Urinary bladder (tissue), 3 donors: ENCODE measurements at regions not wholly inside any gene's neighbourhood (a gene's known extent, or its start where the extent isn't known, plus 50 kb on each side); places are given as distances from the start of the nearest gene placed in this dataset.

Source experiments
- DNase-seq: peaks from one replicate; pipeline ENCODE4 v3.0.0-alpha.2; 2015; ENCODE audit errors: extremely low spot score
- H3K27ac ChIP-seq: one replicate; pipeline ENCODE4 v1.5.1; 2013; ENCODE audit warnings: low read depth, mild to moderate bottlenecking, moderate library complexity
- H3K36me3 ChIP-seq: one replicate; pipeline ENCODE4 v1.6.1; 2013; ENCODE audit warnings: mild to moderate bottlenecking, moderate library complexity; ENCODE audit not compliant: insufficient read depth
- H3K4me1 ChIP-seq: one replicate; pipeline ENCODE4 v1.6.1; 2013; ENCODE audit warnings: mild to moderate bottlenecking, moderate library complexity; ENCODE audit not compliant: insufficient read depth
- H3K4me3 ChIP-seq: one replicate; pipeline ENCODE4 v1.5.1; 2013; ENCODE audit warnings: low read depth, low read length
- WGBS: extraction: QIAGEN DNeasy Blood & Tissue Kit; methylation state at CpG from one replicate; pipeline ENCODE4 v1.1.7; 2013; 5-methylcytosine and 5-hydroxymethylcytosine counted together
- donor health status: healthy with polysubstance abuse.
- donor health status: healthy.

DNA sequence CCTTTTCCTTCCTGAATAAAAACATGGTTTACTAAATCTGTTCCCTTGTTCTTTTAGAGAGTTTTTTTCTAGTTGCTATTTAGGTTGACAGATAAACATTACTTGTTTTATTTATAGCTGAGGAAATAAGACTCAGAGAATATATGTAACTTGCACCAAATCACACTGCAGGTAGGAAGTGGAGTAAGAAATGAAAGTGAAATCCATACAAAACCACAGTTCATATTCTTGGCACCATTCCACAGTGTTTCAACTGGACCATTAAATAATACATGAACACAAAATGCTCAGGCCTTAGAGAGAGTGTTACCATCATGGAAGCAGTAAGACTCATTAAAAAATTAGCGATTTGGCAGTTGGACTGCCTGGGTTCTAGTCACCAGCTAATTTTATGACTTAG lies 326.9 kb upstream of the SLIT2 start:
- WGBS, result 95% methylated on average over 1 of the region's 1 CpG
- DNase-seq, result no peak
- H3K4me1 ChIP-seq, result no peaks in the 10 kb centered on the region
- no peak overlapping the region for H3K4me3 ChIP-seq
- H3K27ac ChIP-seq, result no peak overlapping the region
- no peaks in the 10 kb centered on the region for H3K36me3 ChIP-seq

DNA sequence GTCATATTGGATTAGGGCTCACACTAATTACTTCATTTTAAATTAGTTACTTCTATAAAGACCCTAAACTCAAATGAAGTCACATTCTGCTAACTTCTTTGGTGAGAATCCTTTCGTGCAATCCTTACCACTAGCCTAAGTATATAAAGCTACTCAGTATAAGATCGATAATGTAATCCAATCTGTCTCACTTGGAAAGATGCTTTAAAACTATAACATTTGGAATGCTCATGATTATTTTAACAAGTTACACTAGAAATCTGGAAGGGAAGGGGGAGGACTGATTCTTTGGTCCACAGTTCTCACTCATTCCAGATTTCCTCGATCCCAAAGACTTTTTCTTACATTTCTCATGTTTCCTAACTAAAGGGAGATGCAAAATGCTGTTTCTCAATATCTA lies 336.4 kb upstream of the SLIT2 start:
- Histone ChIP-seq H3K4me1 (no peaks in the 10 kb centered on the region), H3K4me3 (no peak overlapping the region), H3K36me3 (no peaks in the 10 kb centered on the region), H3K27ac (no peak overlapping the region)
- DNase-seq, result no peak
- WGBS, result 95% methylated on average over 3 of the region's 3 CpGs

DNA sequence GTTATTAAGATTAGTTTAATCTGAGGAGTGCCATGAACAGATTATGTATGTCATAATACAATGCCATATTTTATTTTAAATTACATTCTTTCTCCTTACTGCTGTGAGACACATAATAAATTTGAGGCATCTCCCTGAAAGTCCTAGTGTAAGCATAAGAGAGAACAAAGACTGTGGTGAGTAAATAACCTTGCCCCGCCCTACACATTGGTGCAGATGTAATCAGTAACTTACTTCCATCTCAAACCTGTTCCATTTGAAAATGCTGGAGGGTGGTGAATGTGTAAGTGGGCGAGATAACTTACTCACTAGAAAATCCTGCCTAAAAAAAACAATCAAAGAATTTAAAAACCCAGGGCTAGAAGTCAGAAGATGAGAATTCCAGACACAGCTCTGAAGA lies 338.1 kb upstream of the SLIT2 start:
- H3K4me3 ChIP-seq, result no peak overlapping the region
- no peak for DNase-seq
- no peaks in the 10 kb centered on the region for H3K4me1 ChIP-seq
- H3K36me3 ChIP-seq, result no peaks in the 10 kb centered on the region
- no peak overlapping the region for H3K27ac ChIP-seq
- WGBS, result 78% methylated on average over 2 of the region's 2 CpGs

DNA sequence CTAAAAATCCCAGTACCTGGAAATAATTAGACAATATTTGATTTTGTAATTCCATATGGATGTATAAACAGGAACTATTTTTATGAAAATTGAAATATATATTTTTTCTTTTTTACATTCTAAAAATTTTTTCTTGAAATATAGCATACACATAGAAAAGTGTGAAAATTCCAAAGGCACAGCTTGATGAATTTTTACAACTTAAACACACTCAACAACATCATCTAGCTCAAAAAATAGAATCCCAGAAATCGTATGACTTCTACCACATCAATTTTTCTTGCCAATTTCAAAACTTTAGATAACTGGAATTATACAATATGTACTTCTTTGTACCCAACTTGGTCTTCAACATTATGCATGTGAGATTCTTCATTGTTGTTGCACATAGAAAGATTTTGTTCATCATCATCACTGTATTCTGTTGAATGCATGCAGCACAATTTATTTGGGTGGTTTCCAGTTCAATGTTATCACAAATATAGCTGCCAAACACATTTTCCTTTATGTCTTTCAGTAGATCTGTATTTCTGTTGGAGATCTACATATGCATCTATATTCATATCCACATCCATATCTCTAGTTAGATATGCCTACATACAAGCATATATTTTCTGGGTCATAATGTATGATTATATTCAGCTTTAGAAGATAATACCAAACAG lies 340.7 kb upstream of the SLIT2 start:
- no peak for DNase-seq
- WGBS, result 92% methylated on average over 1 of the region's 1 CpG
- no peaks in the 10 kb centered on the region for H3K36me3 ChIP-seq
- H3K27ac ChIP-seq, result no peak overlapping the region
- no peaks in the 10 kb centered on the region for H3K4me1 ChIP-seq
- no peak overlapping the region for H3K4me3 ChIP-seq

DNA sequence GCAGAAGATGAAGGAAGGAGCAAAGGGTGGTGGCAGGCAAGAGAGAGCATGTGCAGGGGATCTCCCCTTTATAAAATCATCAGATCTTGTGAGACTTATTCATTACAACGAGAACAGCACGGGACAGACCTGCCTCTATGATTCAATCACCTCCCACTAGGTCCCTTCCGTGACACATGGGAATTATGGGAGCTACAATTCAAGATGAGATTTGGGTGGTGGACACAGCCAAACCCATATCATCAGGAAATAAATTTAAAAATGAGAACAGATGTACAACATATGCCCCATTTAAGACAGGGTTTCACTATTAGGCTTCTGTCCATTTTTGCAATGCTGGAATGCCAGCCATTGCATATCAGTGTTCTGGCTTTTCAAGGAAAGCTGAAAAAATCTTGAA lies 346.7 kb upstream of the SLIT2 start:
- Histone ChIP-seq H3K4me1 (no peaks in the 10 kb centered on the region), H3K36me3 (no peaks in the 10 kb centered on the region), H3K27ac (no peak overlapping the region), H3K4me3 (no peak overlapping the region)
- 71% methylated on average over 3 of the region's 3 CpGs for WGBS
- DNase-seq, result no peak

DNA sequence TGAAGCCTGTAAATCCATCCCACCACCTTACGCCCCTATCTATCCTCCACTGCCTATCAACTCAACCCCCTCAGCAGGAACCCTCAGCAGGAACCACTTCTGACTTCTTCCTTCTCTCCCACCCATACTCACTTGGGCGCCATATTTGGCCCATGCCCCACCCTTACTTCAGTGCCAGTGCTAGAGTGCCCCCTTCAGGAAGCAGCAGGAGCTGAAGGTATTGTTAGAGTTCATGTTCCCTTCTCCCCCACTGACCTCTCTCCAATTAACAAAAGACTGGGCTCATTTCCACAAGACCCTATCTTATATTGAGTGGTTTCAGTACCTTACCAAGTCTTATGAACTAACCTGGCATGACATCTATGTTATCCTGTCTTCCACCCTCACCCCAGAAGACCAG lies 363.1 kb upstream of the SLIT2 start:
- no peak for DNase-seq
- H3K27ac ChIP-seq, result no peak overlapping the region
- H3K4me3 ChIP-seq, result no peak overlapping the region
- WGBS, result 94% methylated on average over 2 of the region's 2 CpGs
- H3K36me3 ChIP-seq, result no peaks in the 10 kb centered on the region
- H3K4me1 ChIP-seq, result no peaks in the 10 kb centered on the region

DNA sequence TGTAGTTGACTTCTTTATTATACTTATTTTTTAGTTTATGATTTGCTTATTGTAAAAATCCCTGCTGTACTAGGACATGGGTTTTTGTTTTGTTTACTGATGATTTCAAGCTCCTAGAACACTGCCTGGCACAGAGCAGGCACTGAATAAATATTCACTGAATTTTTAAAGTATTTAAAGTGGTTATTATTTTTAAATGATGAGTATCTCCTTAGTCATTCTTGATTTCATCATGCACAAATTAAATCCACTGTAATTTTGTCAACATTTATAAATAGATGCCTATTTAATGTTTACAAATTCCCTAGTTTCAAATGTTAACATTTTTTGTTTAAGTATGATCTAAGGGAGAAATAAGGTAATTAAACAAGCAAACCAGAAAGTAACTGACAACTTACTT lies 367.9 kb upstream of the SLIT2 start:
- Histone ChIP-seq H3K36me3 (no peaks in the 10 kb centered on the region), H3K27ac (no peak overlapping the region), H3K4me3 (no peak overlapping the region), H3K4me1 (no peaks in the 10 kb centered on the region)
- DNase-seq, result no peak

DNA sequence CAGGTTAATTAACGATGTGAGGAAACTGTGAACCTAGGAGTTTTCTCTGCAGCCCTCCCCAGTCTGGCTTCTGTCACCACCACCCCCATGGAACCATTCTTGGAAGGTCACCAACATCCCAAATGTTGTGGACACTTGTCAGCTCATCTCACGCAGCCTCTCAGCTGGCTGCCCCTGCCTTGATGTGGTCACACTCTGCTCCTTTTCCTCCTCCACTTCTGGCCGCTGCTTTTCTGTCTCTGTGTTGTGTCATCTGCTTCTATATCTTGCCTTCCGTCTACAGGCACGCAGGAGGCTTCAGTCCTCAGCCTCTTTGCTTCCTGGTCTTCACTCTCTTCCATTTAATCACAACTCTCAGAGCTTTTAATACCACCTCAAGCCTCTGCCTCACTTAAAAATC lies 371.5 kb upstream of the SLIT2 start:
- no peaks in the 10 kb centered on the region for H3K36me3 ChIP-seq
- no peaks in the 10 kb centered on the region for H3K4me1 ChIP-seq
- H3K4me3 ChIP-seq, result no peak overlapping the region
- no peak for DNase-seq
- 44% methylated on average over 5 of the region's 5 CpGs for WGBS
- no peak overlapping the region for H3K27ac ChIP-seq

DNA sequence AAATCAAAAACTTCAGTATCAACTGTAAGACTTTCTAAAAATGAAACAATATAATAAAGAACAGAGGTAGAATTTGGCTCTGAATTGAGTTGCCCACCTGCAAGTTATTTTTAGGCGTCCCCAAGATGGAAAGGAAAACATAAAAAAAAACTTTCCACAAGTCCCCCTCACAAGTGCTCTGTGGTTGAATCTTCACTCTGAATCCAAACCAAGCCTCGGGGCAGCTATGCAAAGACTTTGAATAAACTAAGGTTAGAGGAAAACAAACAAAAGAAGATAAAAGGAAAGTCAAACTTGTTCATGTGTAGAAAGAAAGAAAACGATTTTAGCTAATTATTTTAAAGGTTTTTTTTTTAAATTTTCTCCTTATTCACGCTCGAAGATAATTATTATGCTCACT lies 372.4 kb upstream of the SLIT2 start:
- Histone ChIP-seq H3K36me3 (no peaks in the 10 kb centered on the region), H3K4me3 (no peak overlapping the region), H3K27ac (no peak overlapping the region), H3K4me1 (no peaks in the 10 kb centered on the region)
- WGBS, result 67% methylated on average over 5 of the region's 5 CpGs
- no peak for DNase-seq

DNA sequence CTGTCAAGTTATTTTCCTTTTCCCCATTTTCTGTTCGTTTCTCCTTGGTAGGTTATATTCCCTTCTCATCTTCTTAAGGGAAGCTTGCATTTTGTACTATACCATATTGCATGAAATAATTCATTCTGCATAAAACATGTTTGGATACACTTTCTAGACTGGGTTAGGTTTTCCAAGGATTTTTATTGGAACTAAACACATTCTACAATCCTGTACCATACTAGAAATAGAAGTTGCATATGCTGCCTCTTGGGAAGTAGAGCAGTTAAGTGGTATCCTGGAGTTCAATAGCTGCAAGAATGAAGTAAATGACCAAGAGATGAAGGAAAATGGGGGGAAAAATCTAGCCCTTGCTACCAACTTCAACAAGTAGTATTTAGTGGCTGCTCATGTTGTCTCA lies 393.7 kb upstream of the SLIT2 start:
- Histone ChIP-seq H3K4me1 (no peaks in the 10 kb centered on the region), H3K36me3 (no peaks in the 10 kb centered on the region), H3K4me3 (no peak overlapping the region), H3K27ac (no peak overlapping the region)
- WGBS, result 93% methylated on average over 1 of the region's 1 CpG
- DNase-seq, result no peak

DNA sequence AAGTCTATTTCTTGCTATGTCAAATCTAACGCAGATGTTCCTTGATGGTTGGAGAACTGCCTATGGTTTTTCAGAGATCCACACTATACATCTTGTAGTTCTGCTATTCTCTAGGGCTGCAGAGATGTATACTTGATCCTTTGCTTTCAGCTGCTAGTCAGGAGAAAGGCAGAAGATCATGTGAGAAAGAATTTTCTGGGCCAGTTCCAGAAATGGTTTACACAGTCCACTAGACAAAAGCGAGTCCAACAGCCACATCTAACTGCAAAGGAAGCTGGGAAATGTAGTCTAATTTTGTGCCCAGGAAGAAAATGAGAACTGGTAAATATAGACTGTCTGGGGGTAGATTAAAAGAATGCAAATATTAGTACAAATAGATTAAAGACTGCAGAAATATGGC lies 394.3 kb upstream of the SLIT2 start:
- Histone ChIP-seq H3K36me3 (no peaks in the 10 kb centered on the region), H3K4me1 (no peaks in the 10 kb centered on the region), H3K4me3 (no peak overlapping the region), H3K27ac (no peak overlapping the region)
- no peak for DNase-seq
- 45% methylated on average over 2 of the region's 2 CpGs for WGBS

DNA sequence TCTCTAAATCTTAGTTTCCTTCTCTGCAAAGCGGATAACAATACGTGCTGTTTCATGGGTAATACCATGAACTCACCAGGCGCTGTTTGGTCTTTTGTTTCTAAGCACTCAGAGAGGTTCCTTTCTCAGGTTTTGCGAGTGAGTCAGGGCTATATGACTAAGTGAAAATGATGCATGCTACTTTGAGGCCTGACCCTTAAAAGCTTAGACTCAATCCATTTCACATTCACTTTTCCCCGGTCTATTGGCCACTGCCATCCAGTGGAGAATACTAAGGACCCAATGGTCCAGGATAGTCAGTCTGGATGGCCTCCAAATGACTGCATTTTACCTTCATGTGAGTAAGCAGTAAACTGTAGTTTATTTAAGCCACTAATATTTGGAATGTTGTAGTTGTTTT lies 400.8 kb upstream of the SLIT2 start:
- WGBS, result 93% methylated on average over 5 of the region's 5 CpGs
- DNase-seq, result no peak

DNA sequence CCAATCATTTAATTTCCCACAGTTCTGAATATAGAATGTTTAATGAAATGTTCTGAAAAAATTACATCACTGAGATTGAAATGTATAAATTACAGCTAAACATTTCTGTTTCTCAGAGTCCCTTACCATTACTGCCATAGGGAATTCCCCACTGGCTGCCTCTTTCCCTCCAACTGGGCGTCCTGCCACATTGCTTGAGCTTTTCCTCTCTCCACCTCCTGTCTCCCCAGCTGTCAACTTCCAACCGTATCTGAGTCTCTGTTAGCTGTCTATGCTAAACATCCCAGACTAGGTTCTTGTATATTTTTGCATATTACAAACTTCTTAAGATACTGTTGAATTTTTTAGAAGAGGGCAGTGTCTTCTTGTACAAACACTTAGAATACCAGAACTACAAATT lies 407.3 kb upstream of the SLIT2 start:
- no peak overlapping the region for H3K4me3 ChIP-seq
- no peak for DNase-seq
- no peaks in the 10 kb centered on the region for H3K36me3 ChIP-seq
- no peaks in the 10 kb centered on the region for H3K4me1 ChIP-seq
- 48% methylated on average over 2 of the region's 2 CpGs for WGBS
- H3K27ac ChIP-seq, result no peak overlapping the region

More for the DNA sequence above, 400.8 kb upstream of the SLIT2 start:
- Histone ChIP-seq H3K4me1 (no peaks in the 10 kb centered on the region), H3K27ac (no peak overlapping the region), H3K36me3 (no peaks in the 10 kb centered on the region), H3K4me3 (no peak overlapping the region)

DNA sequence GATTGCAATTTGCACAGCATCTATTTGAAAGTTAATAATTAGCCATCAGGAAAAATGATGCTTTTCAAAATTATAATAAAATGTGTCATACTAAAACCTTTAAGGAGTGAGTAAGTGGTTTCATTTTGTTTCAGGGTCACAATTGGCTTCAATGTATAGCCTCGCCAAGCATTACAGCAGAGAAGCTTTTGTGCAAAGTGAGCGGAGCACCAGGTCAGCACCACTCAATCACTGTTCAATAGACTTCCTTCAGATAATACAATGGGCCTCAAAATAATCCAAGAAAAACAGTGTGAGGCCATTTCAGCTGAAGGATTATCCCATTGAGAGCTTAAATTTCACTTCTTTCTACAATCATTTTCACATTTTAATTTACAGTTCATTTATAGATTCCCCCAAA lies 409.2 kb upstream of the SLIT2 start:
- Histone ChIP-seq H3K4me1 (no peaks in the 10 kb centered on the region), H3K27ac (no peak overlapping the region), H3K36me3 (no peaks in the 10 kb centered on the region), H3K4me3 (no peak overlapping the region)
- DNase-seq, result no peak
- WGBS, result 93% methylated on average over 2 of the region's 2 CpGs

DNA sequence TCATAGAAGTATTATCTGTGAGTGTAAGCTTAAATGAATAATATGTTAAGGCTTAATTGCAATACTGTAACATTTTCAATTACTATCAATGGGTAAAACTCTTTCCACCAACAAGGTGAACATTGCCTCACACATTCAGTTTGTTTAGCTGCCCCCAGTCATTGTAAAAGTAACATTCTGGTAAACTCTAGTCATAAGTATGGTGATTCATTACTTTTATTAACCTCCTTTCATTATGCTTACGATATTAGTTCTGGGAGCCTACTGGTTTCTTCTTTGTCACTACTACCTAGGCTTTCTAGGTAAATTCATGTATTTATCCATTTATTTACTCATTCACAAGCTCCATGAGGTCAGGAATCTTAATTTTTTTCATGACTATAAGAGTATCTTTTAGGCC lies 412.8 kb upstream of the SLIT2 start:
- DNase-seq, result no peak
- H3K4me1 ChIP-seq, result no peaks in the 10 kb centered on the region
- H3K27ac ChIP-seq, result no peak overlapping the region
- 95% methylated on average over 1 of the region's 1 CpG for WGBS
- no peak overlapping the region for H3K4me3 ChIP-seq
- no peaks in the 10 kb centered on the region for H3K36me3 ChIP-seq
